WTC11 (cell line): ENCODE measurements at regions not wholly inside any gene's neighbourhood (a gene's known extent, or its start where the extent isn't known, plus 50 kb on each side); places are given as distances from the start of the nearest gene placed in this dataset.

Experiments used
- ELF4 ChIP-seq: sonication (generic); formaldehyde crosslinking; IDR thresholded peaks from 2 replicates; pipeline ENCODE4 v1.8.1; 2022; ENCODE audit warnings: low read depth, mild to moderate bottlenecking, moderate library complexity, missing genetic modification reagents
- MXD4 ChIP-seq: fragments of 250-450 bp; sonication (Bioruptor Pico); IDR thresholded peaks from 2 replicates; pipeline ENCODE4 v1.8.0; 2021; ENCODE audit warnings: mild to moderate bottlenecking, moderate library complexity, borderline replicate concordance
- NR2C2 ChIP-seq: sonication (generic); formaldehyde crosslinking; IDR thresholded peaks from 2 replicates; pipeline ENCODE4 v1.8.0; 2022; ENCODE audit warnings: mild to moderate bottlenecking, missing genetic modification reagents
- SMAD4 ChIP-seq: sonication (generic); formaldehyde crosslinking; IDR thresholded peaks from 2 replicates; pipeline ENCODE4 v1.8.0; 2022; ENCODE audit warnings: mild to moderate bottlenecking, missing genetic modification reagents
- TEAD1 ChIP-seq: sonication (generic); formaldehyde crosslinking; IDR thresholded peaks from 2 replicates; pipeline ENCODE4 v1.8.0; 2022; ENCODE audit warnings: mild to moderate bottlenecking, missing genetic modification reagents
- ZNF138 ChIP-seq: sonication (generic); formaldehyde crosslinking; conservative IDR thresholded peaks from 2 replicates; pipeline ENCODE4 v1.8.1; 2022; ENCODE audit warnings: mild to moderate bottlenecking, moderate library complexity, missing genetic modification reagents
- TF ChIP-seq, protein P1 (sequence below): fragments of 200-600 bp; IDR thresholded peaks from 2 replicates; pipeline ENCODE4 v1.8.0; 2022; ENCODE audit warnings: antibody characterized with exemption
- TF ChIP-seq, protein P2 (sequence below): sonication (generic); formaldehyde crosslinking; IDR thresholded peaks from 2 replicates; pipeline ENCODE4 v1.8.1; 2022; ENCODE audit warnings: low read depth, missing genetic modification reagents, borderline replicate concordance
- TF ChIP-seq, protein P3 (sequence below): sonication (generic); formaldehyde crosslinking; IDR thresholded peaks from 2 replicates; pipeline ENCODE4 v1.8.1; 2023; ENCODE audit warnings: mild to moderate bottlenecking, missing genetic modification reagents, moderate library complexity
- TF ChIP-seq, protein P4 (sequence below): sonication (generic); formaldehyde crosslinking; IDR thresholded peaks from 2 replicates; pipeline ENCODE4 v1.8.1; 2022; ENCODE audit warnings: missing genetic modification reagents, borderline replicate concordance
- TF ChIP-seq, protein P5 (sequence below): sonication (generic); formaldehyde crosslinking; IDR thresholded peaks from 2 replicates; pipeline ENCODE4 v1.8.1; 2023; ENCODE audit warnings: mild to moderate bottlenecking, missing genetic modification reagents
- TF ChIP-seq, protein P6 (sequence below): sonication (generic); formaldehyde crosslinking; IDR thresholded peaks from 2 replicates; pipeline ENCODE4 v1.8.0; 2022; ENCODE audit warnings: mild to moderate bottlenecking, missing genetic modification reagents
- TF ChIP-seq, protein P7 (sequence below): sonication (generic); formaldehyde crosslinking; IDR thresholded peaks from 2 replicates; pipeline ENCODE4 v1.8.1; 2022; ENCODE audit warnings: low read depth, mild to moderate bottlenecking, moderate library complexity, missing genetic modification reagents, borderline replicate concordance
- TF ChIP-seq, protein P8 (sequence below): sonication (generic); formaldehyde crosslinking; IDR thresholded peaks from 2 replicates; pipeline ENCODE4 v1.8.0; 2023; ENCODE audit warnings: mild to moderate bottlenecking, missing genetic modification reagents

DNA sequence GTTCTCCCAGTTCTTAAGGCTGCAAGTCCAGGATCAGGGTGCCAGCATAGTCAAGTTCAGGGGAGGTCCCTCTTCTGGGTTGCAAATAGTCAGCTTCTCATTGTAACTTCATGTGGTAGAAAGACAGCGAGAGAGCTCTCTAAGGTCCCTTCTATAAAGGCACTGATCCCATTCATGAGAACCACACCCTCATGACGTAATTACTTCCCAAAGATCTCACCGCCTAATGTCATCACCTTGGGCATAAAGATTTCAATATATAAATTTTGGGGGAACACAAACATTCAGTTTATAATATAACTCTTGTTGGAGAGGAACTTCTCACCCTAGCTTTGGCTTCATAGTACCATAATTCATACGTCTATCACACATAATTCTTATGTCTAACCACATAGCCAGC lies 203.9 kb upstream of the VLDLR start:
- TF ChIP-seq, protein P1, sequence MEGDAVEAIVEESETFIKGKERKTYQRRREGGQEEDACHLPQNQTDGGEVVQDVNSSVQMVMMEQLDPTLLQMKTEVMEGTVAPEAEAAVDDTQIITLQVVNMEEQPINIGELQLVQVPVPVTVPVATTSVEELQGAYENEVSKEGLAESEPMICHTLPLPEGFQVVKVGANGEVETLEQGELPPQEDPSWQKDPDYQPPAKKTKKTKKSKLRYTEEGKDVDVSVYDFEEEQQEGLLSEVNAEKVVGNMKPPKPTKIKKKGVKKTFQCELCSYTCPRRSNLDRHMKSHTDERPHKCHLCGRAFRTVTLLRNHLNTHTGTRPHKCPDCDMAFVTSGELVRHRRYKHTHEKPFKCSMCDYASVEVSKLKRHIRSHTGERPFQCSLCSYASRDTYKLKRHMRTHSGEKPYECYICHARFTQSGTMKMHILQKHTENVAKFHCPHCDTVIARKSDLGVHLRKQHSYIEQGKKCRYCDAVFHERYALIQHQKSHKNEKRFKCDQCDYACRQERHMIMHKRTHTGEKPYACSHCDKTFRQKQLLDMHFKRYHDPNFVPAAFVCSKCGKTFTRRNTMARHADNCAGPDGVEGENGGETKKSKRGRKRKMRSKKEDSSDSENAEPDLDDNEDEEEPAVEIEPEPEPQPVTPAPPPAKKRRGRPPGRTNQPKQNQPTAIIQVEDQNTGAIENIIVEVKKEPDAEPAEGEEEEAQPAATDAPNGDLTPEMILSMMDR = no peak
- TF ChIP-seq, protein P2, sequence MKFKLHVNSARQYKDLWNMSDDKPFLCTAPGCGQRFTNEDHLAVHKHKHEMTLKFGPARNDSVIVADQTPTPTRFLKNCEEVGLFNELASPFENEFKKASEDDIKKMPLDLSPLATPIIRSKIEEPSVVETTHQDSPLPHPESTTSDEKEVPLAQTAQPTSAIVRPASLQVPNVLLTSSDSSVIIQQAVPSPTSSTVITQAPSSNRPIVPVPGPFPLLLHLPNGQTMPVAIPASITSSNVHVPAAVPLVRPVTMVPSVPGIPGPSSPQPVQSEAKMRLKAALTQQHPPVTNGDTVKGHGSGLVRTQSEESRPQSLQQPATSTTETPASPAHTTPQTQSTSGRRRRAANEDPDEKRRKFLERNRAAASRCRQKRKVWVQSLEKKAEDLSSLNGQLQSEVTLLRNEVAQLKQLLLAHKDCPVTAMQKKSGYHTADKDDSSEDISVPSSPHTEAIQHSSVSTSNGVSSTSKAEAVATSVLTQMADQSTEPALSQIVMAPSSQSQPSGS (CRISPR knock-in tag) = no peak
- TF ChIP-seq SMAD4 (CRISPR knock-in tag) (no peak), TEAD1 (CRISPR knock-in tag) (no peak), ZNF138 (no peak), MXD4 (no peak), ELF4 (CRISPR knock-in tag) (no peak), NR2C2 (CRISPR knock-in tag) (no peak)
- TF ChIP-seq, protein P3, sequence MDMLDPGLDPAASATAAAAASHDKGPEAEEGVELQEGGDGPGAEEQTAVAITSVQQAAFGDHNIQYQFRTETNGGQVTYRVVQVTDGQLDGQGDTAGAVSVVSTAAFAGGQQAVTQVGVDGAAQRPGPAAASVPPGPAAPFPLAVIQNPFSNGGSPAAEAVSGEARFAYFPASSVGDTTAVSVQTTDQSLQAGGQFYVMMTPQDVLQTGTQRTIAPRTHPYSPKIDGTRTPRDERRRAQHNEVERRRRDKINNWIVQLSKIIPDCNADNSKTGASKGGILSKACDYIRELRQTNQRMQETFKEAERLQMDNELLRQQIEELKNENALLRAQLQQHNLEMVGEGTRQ = no peak
- TF ChIP-seq, protein P4, sequence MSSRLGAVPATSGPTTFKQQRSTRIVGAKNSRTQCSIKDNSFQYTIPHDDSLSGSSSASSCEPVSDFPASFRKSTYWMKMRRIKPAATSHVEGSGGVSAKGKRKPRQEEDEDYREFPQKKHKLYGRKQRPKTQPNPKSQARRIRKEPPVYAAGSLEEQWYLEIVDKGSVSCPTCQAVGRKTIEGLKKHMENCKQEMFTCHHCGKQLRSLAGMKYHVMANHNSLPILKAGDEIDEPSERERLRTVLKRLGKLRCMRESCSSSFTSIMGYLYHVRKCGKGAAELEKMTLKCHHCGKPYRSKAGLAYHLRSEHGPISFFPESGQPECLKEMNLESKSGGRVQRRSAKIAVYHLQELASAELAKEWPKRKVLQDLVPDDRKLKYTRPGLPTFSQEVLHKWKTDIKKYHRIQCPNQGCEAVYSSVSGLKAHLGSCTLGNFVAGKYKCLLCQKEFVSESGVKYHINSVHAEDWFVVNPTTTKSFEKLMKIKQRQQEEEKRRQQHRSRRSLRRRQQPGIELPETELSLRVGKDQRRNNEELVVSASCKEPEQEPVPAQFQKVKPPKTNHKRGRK = no peak
- TF ChIP-seq, protein P5, sequence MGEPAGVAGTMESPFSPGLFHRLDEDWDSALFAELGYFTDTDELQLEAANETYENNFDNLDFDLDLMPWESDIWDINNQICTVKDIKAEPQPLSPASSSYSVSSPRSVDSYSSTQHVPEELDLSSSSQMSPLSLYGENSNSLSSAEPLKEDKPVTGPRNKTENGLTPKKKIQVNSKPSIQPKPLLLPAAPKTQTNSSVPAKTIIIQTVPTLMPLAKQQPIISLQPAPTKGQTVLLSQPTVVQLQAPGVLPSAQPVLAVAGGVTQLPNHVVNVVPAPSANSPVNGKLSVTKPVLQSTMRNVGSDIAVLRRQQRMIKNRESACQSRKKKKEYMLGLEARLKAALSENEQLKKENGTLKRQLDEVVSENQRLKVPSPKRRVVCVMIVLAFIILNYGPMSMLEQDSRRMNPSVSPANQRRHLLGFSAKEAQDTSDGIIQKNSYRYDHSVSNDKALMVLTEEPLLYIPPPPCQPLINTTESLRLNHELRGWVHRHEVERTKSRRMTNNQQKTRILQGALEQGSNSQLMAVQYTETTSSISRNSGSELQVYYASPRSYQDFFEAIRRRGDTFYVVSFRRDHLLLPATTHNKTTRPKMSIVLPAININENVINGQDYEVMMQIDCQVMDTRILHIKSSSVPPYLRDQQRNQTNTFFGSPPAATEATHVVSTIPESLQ (CRISPR knock-in tag) = no peak
- TF ChIP-seq, protein P6, sequence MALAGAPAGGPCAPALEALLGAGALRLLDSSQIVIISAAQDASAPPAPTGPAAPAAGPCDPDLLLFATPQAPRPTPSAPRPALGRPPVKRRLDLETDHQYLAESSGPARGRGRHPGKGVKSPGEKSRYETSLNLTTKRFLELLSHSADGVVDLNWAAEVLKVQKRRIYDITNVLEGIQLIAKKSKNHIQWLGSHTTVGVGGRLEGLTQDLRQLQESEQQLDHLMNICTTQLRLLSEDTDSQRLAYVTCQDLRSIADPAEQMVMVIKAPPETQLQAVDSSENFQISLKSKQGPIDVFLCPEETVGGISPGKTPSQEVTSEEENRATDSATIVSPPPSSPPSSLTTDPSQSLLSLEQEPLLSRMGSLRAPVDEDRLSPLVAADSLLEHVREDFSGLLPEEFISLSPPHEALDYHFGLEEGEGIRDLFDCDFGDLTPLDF (CRISPR knock-in tag) = no peak
- TF ChIP-seq, protein P7, sequence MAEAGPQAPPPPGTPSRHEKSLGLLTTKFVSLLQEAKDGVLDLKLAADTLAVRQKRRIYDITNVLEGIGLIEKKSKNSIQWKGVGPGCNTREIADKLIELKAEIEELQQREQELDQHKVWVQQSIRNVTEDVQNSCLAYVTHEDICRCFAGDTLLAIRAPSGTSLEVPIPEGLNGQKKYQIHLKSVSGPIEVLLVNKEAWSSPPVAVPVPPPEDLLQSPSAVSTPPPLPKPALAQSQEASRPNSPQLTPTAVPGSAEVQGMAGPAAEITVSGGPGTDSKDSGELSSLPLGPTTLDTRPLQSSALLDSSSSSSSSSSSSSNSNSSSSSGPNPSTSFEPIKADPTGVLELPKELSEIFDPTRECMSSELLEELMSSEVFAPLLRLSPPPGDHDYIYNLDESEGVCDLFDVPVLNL (CRISPR knock-in tag) = no peak
- TF ChIP-seq, protein P8, sequence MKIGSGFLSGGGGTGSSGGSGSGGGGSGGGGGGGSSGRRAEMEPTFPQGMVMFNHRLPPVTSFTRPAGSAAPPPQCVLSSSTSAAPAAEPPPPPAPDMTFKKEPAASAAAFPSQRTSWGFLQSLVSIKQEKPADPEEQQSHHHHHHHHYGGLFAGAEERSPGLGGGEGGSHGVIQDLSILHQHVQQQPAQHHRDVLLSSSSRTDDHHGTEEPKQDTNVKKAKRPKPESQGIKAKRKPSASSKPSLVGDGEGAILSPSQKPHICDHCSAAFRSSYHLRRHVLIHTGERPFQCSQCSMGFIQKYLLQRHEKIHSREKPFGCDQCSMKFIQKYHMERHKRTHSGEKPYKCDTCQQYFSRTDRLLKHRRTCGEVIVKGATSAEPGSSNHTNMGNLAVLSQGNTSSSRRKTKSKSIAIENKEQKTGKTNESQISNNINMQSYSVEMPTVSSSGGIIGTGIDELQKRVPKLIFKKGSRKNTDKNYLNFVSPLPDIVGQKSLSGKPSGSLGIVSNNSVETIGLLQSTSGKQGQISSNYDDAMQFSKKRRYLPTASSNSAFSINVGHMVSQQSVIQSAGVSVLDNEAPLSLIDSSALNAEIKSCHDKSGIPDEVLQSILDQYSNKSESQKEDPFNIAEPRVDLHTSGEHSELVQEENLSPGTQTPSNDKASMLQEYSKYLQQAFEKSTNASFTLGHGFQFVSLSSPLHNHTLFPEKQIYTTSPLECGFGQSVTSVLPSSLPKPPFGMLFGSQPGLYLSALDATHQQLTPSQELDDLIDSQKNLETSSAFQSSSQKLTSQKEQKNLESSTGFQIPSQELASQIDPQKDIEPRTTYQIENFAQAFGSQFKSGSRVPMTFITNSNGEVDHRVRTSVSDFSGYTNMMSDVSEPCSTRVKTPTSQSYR (CRISPR knock-in tag) = no peak
